Activated T-cell treated with anti-CD3 and anti-CD28 coated beads, Interleukin-2, amount 50 U/mL, for 72 hours (primary cell): ENCODE measurements at regions not wholly inside any gene's neighbourhood (a gene's known extent, or its start where the extent isn't known, plus 50 kb on each side); places are given as distances from the start of the nearest gene placed in this dataset.
"Not testable (repeated sequence)": the region's sequence is repeated elsewhere in the genome, so short reads cannot be mapped to it uniquely, and the experiment has no call there.

Experiments
- ATAC-seq, 2 donors: fragments of 150-1000 bp; cut with Tn5 transposase; replicated peaks in 1 of 2; 2 replicates each; pipeline ENCODE4 v1.10.0; 2021; ENCODE audit warnings: moderate library complexity in 2 of 2, mild to moderate bottlenecking in 1 of 2
- DNase-seq, 2 donors: peaks; one replicate each; pipeline ENCODE4 v3.0.0; 2021 to 2022; ENCODE audit warnings: mixed read lengths in 1 of 2
- H3K27ac Mint-ChIP-seq: one replicate; pipeline ENCODE4 v1.8.0; 2022; ENCODE audit warnings: mild to moderate bottlenecking, moderate library complexity, mixed read lengths
- H3K27me3 Mint-ChIP-seq: one replicate; pipeline ENCODE4 v1.8.0; 2022; ENCODE audit warnings: low read depth, mixed read lengths
- H3K36me3 Mint-ChIP-seq, 2 donors: one replicate each; pipeline ENCODE4 v1.8.0; 2022; ENCODE audit warnings: mixed read lengths in 2 of 2, mild to moderate bottlenecking in 1 of 2; ENCODE audit not compliant: insufficient read depth in 2 of 2
- H3K4me1 Mint-ChIP-seq: one replicate; pipeline ENCODE4 v1.8.0; 2022; ENCODE audit warnings: low read depth, mixed read lengths
- H3K4me3 Mint-ChIP-seq, 2 donors: one replicate each; pipeline ENCODE4 v1.8.0; 2022; ENCODE audit warnings: mild to moderate bottlenecking in 2 of 2, mixed read lengths in 2 of 2, moderate library complexity in 2 of 2
- H3K9me3 Mint-ChIP-seq, 2 donors: one replicate each; pipeline ENCODE4 v1.8.0; 2022; ENCODE audit warnings: mixed read lengths in 2 of 2

- peaks cover 6% of the 10 kb centered on the region in 2 donors for H3K9me3 Mint-ChIP-seq
- H3K4me3 Mint-ChIP-seq: no peak overlapping the region
- DNase-seq (no peak), ATAC-seq (no peak)
- H3K4me1 Mint-ChIP-seq: peaks cover 43% of the 10 kb centered on the region
- no peak overlapping the region for H3K27ac Mint-ChIP-seq
- H3K27me3 Mint-ChIP-seq: no peaks in the 10 kb centered on the region
- H3K36me3 Mint-ChIP-seq: peaks cover 8 to 19% of the 10 kb centered on the region in 2 donors
These were observed 131.3 kb upstream of the RAP1B start for GRCh38 chr12:68479261-68479895.

DNA sequence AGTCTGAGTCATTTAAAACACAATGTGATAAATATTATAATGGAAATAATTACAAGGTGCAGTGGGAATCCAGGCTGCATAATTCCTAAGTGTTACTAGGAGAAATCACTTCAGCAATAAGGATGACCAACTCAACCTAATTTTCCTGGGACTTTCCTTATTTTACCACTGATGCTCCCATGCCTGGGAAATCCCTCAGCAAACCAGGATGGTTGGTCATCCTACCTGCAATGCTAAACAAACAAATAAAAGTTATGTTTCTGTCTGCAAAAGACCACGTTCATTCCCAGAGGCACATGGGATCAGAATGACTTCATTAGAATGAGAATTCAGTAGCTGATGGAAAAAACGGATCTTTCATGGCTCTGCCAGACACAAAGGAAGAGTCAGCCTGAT lies 130.8 kb upstream of the RAP1B start:
- Mint-ChIP-seq H3K27me3 (no peaks in the 10 kb centered on the region), H3K9me3 (peaks cover 6% of the 10 kb centered on the region in 2 donors), H3K36me3 (peaks cover 8 to 19% of the 10 kb centered on the region in 2 donors), H3K4me1 (peaks cover 44% of the 10 kb centered on the region), H3K27ac (peak overlapping the region; percentile 89), H3K4me3 (no peak overlapping the region)
- ATAC-seq (no peak), DNase-seq (no peak)

- DNase-seq: peak; percentile 33 to 42
- H3K9me3 Mint-ChIP-seq: peaks cover 6% of the 10 kb centered on the region in 2 donors
- H3K4me3 Mint-ChIP-seq: peak overlapping the region; percentile 29 to 46
- no peaks in the 10 kb centered on the region for H3K27me3 Mint-ChIP-seq
- H3K4me1 Mint-ChIP-seq: peaks cover 44% of the 10 kb centered on the region
- H3K36me3 Mint-ChIP-seq: peaks cover 8 to 19% of the 10 kb centered on the region in 2 donors
- ATAC-seq: peak; percentile 72 to 81
- peak overlapping the region; percentile 89 for H3K27ac Mint-ChIP-seq
These were observed 130.2 kb upstream of the RAP1B start for GRCh38 chr12:68480526-68480925.

DNA sequence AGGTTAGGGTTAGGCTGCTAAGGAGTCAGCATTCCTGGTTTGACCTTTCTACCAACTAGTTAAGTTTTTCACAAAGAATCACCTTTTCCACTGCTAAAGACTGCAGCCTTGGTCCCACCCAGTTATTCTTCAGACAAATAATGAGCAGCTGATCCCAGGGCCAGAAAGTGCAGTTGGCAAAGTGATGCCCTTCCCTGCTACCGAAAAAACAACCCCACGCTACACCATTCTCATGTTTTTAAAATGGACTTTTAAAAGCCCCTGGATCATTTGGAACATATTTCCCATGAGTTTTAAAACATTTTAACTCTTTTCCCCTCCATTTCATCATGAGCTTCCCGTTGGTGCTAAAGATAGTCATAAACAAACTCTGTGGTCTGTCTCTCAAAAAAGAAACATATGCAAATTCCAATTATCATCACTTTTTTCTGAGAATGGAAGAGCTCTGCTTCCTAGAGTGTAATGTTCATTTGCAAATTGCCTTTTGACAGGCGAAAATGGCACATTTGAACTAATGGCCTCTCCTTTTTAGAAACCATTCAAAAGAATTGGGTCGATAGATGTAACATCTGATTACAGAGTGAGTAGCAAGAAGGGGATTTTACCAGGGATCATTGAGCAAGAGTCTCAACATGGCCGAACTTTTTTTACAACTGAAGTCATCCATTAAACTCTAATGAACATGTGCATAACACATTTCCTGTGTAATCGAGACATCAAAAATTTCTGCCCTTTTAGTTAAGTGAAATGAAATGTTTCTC lies 129.3 kb upstream of the RAP1B start:
- peaks cover 6% of the 10 kb centered on the region in 2 donors for H3K9me3 Mint-ChIP-seq
- H3K4me1 Mint-ChIP-seq: peaks cover 44% of the 10 kb centered on the region
- H3K4me3 Mint-ChIP-seq: peak overlapping the region; percentile 51 to 61
- H3K36me3 Mint-ChIP-seq: peaks cover 8 to 19% of the 10 kb centered on the region in 2 donors
- no peaks in the 10 kb centered on the region for H3K27me3 Mint-ChIP-seq
- DNase-seq: peak in 1 of 2 donors; percentile 30
- H3K27ac Mint-ChIP-seq: peak overlapping the region; percentile 89
- peak; percentile 60 to 61 for ATAC-seq

GRCh38 chr12:68482014-68482413 lies 128.7 kb upstream of the RAP1B start:
- Mint-ChIP-seq H3K36me3 (peaks cover 8 to 19% of the 10 kb centered on the region in 2 donors), H3K4me1 (peaks cover 44% of the 10 kb centered on the region), H3K27me3 (no peaks in the 10 kb centered on the region), H3K9me3 (peaks cover 6% of the 10 kb centered on the region in 2 donors), H3K4me3 (peak overlapping the region; percentile 9 to 61), H3K27ac (peak overlapping the region; percentile 89)
- ATAC-seq (no peak), DNase-seq (no peak)

GRCh38 chr12:68482660-68483059 lies 128.0 kb upstream of the RAP1B start:
- Mint-ChIP-seq H3K27me3 (no peaks in the 10 kb centered on the region), H3K27ac (peak overlapping the region; percentile 89), H3K9me3 (peaks cover 6% of the 10 kb centered on the region in 2 donors), H3K4me3 (peak overlapping the region; percentile 38 to 61), H3K36me3 (peaks cover 8 to 19% of the 10 kb centered on the region in 2 donors), H3K4me1 (peaks cover 44% of the 10 kb centered on the region)
- ATAC-seq: peak; percentile 33 to 46
- DNase-seq: peak; percentile 23 to 34

DNA sequence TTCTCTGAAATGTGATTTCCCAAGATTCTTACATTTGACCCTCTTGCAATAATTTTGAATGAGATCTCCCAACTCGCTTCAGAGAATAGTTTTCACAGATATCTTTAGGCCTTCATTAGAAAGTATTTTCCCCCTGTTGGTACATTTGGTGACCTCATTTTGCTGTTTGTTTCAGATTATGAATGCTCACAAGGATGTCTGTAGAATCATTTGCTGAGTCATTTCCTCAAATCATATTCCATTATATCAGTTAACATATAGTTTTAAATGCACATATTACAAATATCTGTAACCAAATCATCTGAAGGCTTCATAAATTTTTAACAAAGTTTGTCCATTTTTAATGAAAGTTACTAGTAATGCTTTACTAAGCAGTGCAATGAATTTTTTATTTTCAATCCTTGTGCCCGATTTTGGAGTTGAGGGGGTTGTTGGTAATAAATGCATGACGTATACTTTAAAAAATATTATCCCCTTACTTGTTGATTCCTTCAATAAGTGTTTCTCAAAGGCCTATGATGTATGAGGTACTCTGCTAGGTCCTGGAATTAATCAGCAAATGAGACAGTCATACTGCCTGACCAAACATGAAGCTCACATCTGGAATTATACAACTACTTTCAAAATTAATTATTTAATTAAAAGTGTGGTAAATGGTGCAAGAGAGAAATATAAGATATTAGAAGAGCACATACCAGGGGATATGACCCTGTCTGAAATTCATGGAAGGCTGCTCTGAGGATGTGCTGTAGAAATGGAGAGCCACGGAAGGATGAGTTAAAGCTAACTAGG lies 126.9 kb upstream of the RAP1B start:
- Mint-ChIP-seq H3K4me3 (peak overlapping the region in 1 of 2 donors; percentile 41), H3K36me3 (peaks cover 8 to 19% of the 10 kb centered on the region in 2 donors), H3K4me1 (peaks cover 44% of the 10 kb centered on the region), H3K9me3 (peaks cover 5 to 6% of the 10 kb centered on the region in 2 donors), H3K27ac (peak overlapping the region; percentile 20), H3K27me3 (no peaks in the 10 kb centered on the region)
- DNase-seq (no peak), ATAC-seq (peak in 1 of 2 donors; percentile 32)

GRCh38 chr12:68484578-68484977 lies 126.1 kb upstream of the RAP1B start:
- DNase-seq, H3K27me3 Mint-ChIP-seq, H3K27ac Mint-ChIP-seq, ATAC-seq, H3K9me3 Mint-ChIP-seq, H3K4me3 Mint-ChIP-seq: not testable (repeated sequence)
- Mint-ChIP-seq H3K36me3 (peaks cover 8 to 14% of the 10 kb centered on the region in 2 donors), H3K4me1 (peaks cover 44% of the 10 kb centered on the region)

DNA sequence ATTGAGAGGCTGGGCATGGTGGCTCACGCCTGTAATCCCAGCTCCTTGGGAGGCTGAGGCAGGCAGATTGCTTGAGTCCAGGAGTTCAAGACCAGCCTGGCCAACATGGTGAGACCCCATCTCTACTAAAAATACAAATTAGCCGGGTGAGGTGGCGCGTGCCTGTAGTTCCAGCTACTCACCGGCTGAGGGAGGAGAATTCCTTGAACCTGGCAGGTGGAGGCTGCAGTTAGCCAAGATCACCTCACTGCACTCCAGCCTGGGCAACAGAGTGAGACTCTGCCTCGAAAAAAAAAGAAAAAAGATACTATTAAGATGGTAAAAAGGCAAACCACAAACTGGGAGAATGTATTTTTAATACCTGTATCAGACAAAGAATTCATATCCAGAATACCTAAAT lies 124.2 kb upstream of the RAP1B start:
- not testable (repeated sequence) for DNase-seq, H3K9me3 Mint-ChIP-seq, ATAC-seq, H3K27me3 Mint-ChIP-seq, H3K27ac Mint-ChIP-seq, H3K36me3 Mint-ChIP-seq, H3K4me3 Mint-ChIP-seq
- H3K4me1 Mint-ChIP-seq: peaks cover 42% of the 10 kb centered on the region

GRCh38 chr12:68487721-68488309 lies 122.9 kb upstream of the RAP1B start:
- Mint-ChIP-seq H3K4me3 (peak overlapping the region in 1 of 2 donors; percentile 31), H3K9me3 (peaks cover 3 to 4% of the 10 kb centered on the region in 2 donors), H3K36me3 (peaks cover 0 to 4% of the 10 kb centered on the region in 2 donors), H3K27me3 (peaks cover 6% of the 10 kb centered on the region), H3K27ac (no peak overlapping the region), H3K4me1 (peaks cover 35% of the 10 kb centered on the region)
- no peak for DNase-seq
- peak in 1 of 2 donors; percentile 36 for ATAC-seq

DNA sequence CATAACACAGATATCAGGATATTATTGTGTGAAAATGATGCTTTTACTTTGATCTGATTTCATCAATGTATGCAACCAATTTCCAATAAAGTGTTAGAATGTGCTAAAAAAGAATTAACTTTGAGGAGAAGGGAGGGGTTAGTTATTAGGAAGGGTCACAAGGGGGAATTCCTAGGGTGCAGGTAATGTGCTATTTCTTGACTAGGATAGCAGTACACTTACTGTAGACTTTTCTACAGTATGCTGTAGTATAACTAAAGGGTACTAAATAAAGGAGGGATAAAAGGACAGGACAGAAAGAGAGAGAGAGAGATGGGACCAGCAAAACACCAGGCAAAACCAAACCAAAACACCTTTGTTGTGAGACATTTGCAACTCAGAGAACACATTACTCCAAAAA lies 121.4 kb upstream of the RAP1B start:
- peaks cover 3 to 4% of the 10 kb centered on the region in 2 donors for H3K9me3 Mint-ChIP-seq
- DNase-seq: no peak
- H3K36me3 Mint-ChIP-seq: peaks cover 0 to 4% of the 10 kb centered on the region in 2 donors
- H3K27me3 Mint-ChIP-seq: peaks cover 6% of the 10 kb centered on the region
- peak overlapping the region; percentile 29 for H3K27ac Mint-ChIP-seq
- ATAC-seq: no peak
- peaks cover 21% of the 10 kb centered on the region for H3K4me1 Mint-ChIP-seq
- H3K4me3 Mint-ChIP-seq: no peak overlapping the region

DNA sequence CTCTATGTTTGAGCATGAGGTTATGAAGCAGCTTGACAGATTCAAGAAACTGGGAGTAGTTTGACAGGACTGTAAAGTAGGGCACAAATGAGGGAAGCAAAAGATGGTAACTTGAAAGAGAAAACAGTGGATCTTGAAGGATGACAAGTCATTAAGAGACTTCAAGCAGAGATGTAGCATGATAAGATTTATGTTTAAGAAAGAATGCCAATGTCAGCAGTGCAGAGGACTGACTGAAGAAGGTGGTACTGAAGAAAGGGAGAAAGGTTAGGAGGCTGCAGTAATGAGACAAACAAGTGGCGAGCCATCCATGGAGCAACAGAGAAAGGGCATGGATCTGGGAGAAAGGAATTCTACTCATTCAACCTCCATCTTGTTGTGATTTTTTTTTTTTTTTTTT lies 120.2 kb upstream of the RAP1B start:
- H3K4me1 Mint-ChIP-seq: peaks cover 21% of the 10 kb centered on the region
- peaks cover 0 to 4% of the 10 kb centered on the region in 2 donors for H3K36me3 Mint-ChIP-seq
- H3K9me3 Mint-ChIP-seq: peaks cover 3 to 4% of the 10 kb centered on the region in 2 donors
- ATAC-seq (peak in 1 of 2 donors; percentile 49), DNase-seq (no peak)
- H3K27me3 Mint-ChIP-seq: peaks cover 6% of the 10 kb centered on the region
- H3K27ac Mint-ChIP-seq: no peak overlapping the region
- no peak overlapping the region for H3K4me3 Mint-ChIP-seq
